ENCODE measurements at regions not wholly inside any gene's neighbourhood (a gene's known extent, or its start where the extent isn't known, plus 50 kb on each side); places are given as distances from the start of the nearest gene placed in this dataset.

DNA sequence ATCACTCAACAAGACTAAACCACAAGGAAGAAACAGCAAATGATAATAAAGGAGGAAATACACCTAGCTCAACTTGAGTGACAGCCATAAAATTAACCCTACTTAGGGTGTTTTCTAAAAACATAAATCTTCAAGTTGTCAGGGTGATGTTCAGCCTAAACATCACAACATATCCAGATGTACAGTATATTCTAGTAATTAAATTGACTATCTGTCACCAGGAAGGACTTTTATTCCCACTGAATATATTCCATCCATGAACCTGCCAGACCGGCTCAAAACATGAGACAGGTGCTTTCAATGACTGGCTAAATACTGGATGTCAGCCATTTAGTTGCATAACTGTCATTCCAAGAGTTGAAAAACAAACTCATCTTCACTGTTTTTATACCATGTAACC is 298.1 kb upstream of the NEBL start:
- 81 to 88% (median 83%) methylated on average over 1 of the region's 1 CpG for WGBS, 5 donors
- intact Hi-C loops (cut with DNase I; ENCODE audit: low total_unique reads), result no loop called here
- H3K27ac ChIP-seq, result no peak overlapping the region

DNA sequence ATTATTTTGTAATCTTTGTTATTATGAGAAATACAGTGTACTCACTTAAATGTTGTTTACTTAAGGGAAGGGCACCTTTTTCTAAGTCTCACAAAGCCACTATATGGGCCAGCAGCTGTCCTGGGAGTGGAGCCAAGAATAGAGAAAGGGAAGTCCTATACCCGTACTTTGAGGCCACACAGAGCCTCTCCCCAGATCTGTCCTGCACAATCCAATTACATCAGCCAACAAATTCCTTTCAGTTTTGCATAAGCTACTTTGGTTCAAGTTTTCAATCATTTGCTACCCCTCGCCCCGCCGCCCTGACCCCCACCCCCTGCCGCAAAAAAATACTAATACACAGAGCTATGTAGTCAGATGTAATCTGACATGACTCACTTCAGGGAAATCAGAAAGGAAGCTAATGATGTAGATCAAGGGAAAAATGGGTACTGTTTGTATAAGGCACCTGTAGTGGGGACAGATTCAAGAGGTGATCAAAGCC is 297.4 kb upstream of the NEBL start:
- no peak for DNase-seq
- peaks cover 0 to 23% (median 17%) of the 10 kb centered on the region in 8 donors for H3K9me3 ChIP-seq
- H3K4me1 ChIP-seq, result no peaks in the 10 kb centered on the region
- no peak overlapping the region for H3K27ac ChIP-seq
- 38 to 50% (median 43%) methylated on average over 5 of the region's 5 CpGs for WGBS, 5 donors
- no peaks in the 10 kb centered on the region for H3K36me3 ChIP-seq
- H3K4me3 ChIP-seq, result no peak overlapping the region
- no peaks in the 10 kb centered on the region for H3K27me3 ChIP-seq (replicated peaks in 1 of 7)
- no peak for TF ChIP-seq POLR2A (IDR thresholded peaks at IDR 0.05)
- no peak for TF ChIP-seq CTCF (IDR thresholded peaks at IDR 0.05 in 8 of 11, conservative IDR thresholded peaks at IDR 0.05 in 3 of 11)
- TF ChIP-seq POLR2AphosphoS5 (IDR thresholded peaks at IDR 0.05), result no peak
- intact Hi-C loops (cut with DNase I; ENCODE audit: low total_unique reads), result no loop called here

More for the DNA sequence above, 298.1 kb upstream of the NEBL start:
- Histone ChIP-seq H3K27me3 (replicated peaks in 1 of 7) (no peaks in the 10 kb centered on the region), H3K4me3 (no peak overlapping the region), H3K36me3 (no peaks in the 10 kb centered on the region), H3K9me3 (peaks cover 0 to 23% (median 17%) of the 10 kb centered on the region in 8 donors), H3K4me1 (no peaks in the 10 kb centered on the region)
- DNase-seq, result no peak
- TF ChIP-seq POLR2A (IDR thresholded peaks at IDR 0.05), result no peak
- no peak for TF ChIP-seq CTCF (IDR thresholded peaks at IDR 0.05 in 8 of 11, conservative IDR thresholded peaks at IDR 0.05 in 3 of 11)
- no peak for TF ChIP-seq POLR2AphosphoS5 (IDR thresholded peaks at IDR 0.05)

- Histone ChIP-seq H3K27me3 (replicated peaks in 1 of 7) (no peaks in the 10 kb centered on the region), H3K27ac (no peak overlapping the region), H3K36me3 (no peaks in the 10 kb centered on the region), H3K4me1 (no peaks in the 10 kb centered on the region), H3K4me3 (no peak overlapping the region), H3K9me3 (peaks cover 0 to 21% (median 15%) of the 10 kb centered on the region in 8 donors)
- no peak for TF ChIP-seq CTCF (IDR thresholded peaks at IDR 0.05 in 8 of 11, conservative IDR thresholded peaks at IDR 0.05 in 3 of 11)
- TF ChIP-seq POLR2AphosphoS5 (IDR thresholded peaks at IDR 0.05), result no peak
- no peak for TF ChIP-seq POLR2A (IDR thresholded peaks at IDR 0.05)
- intact Hi-C loops (cut with DNase I; ENCODE audit: low total_unique reads), result no loop called here
- no peak for DNase-seq
- 76 to 93% (median 84%) methylated on average over 3 of the region's 3 CpGs for WGBS, 5 donors
These were observed 296.1 kb upstream of the NEBL start for GRCh38 chr10:21193196-21193595.

- intact Hi-C loops (cut with DNase I; ENCODE audit: low total_unique reads), result no loop called here
- DNase-seq, result no peak
- peaks cover 0 to 8% (median 2%) of the 10 kb centered on the region in 8 donors for H3K9me3 ChIP-seq
- no peaks in the 10 kb centered on the region for H3K4me1 ChIP-seq
- no peak for TF ChIP-seq POLR2A (IDR thresholded peaks at IDR 0.05)
- no peak for TF ChIP-seq CTCF (IDR thresholded peaks at IDR 0.05 in 8 of 11, conservative IDR thresholded peaks at IDR 0.05 in 3 of 11)
- no peak for TF ChIP-seq POLR2AphosphoS5 (IDR thresholded peaks at IDR 0.05)
- 74 to 91% (median 83%) methylated on average over 2 of the region's 2 CpGs for WGBS, 5 donors
- H3K27ac ChIP-seq, result no peak overlapping the region
- H3K4me3 ChIP-seq, result no peak overlapping the region
- no peaks in the 10 kb centered on the region for H3K27me3 ChIP-seq (replicated peaks in 1 of 7)
- H3K36me3 ChIP-seq, result no peaks in the 10 kb centered on the region
These were observed 294.4 kb upstream of the NEBL start for GRCh38 chr10:21191512-21191911.
